ENCODE measurements at regions not wholly inside any gene's neighbourhood (a gene's known extent, or its start where the extent isn't known, plus 50 kb on each side); places are given as distances from the start of the nearest gene placed in this dataset.

DNA sequence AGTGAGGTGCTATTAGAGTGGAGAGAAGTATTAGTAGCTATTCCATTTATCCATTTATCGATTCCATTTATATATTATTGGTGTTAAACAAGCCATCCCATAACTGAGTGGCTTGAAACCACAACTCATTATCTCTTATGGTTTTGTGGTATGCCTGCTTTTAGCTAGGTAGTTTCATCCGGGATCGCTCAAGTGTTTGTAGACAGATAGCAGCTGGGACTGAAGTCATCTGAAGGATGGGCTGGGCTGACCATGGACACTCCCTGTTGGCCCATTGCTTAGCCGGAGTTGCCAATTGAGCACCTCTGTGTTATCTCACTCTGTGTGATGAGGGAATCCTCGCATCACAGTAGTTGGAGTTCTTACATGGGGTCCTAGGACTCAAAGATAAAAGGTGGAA is 622.5 kb downstream of the PLA2G4A start:
- Histone ChIP-seq H2BK5ac (ENCODE audit: low read depth, low read length, poor library complexity) (no peak overlapping the region), H3K27ac (ENCODE audit: low read depth, low read length) (no peak overlapping the region), H3K9ac (ENCODE audit: low read length) (no peak overlapping the region), H3K79me2 (ENCODE audit: control insufficient read depth, insufficient read depth, low read length, poor library complexity) (no peaks in the 10 kb centered on the region), H3K14ac (ENCODE audit: low read length) (no peak overlapping the region), H3K23ac (ENCODE audit: low read length) (no peak overlapping the region), H3K4ac (ENCODE audit: low read depth, low read length) (no peak overlapping the region), H3K4me1 (ENCODE audit: control insufficient read depth in 1 of 2, insufficient read depth in 2 of 2, low read length in 2 of 2) (no peaks in the 10 kb centered on the region), H3K79me1 (ENCODE audit: low read length) (no peaks in the 10 kb centered on the region), H2BK12ac (ENCODE audit: low read length) (no peak overlapping the region), H2AK5ac (ENCODE audit: low read length) (no peak overlapping the region), H4K12ac (ENCODE audit: low read depth, low read length) (no peak overlapping the region), H2AFZ (ENCODE audit: insufficient read depth, low read length, poor library complexity) (no peak overlapping the region), H2BK120ac (ENCODE audit: insufficient read depth, low read length, poor library complexity) (no peak overlapping the region), H4K8ac (ENCODE audit: low read depth, low read length) (no peak overlapping the region), H3K27me3 (ENCODE audit: insufficient read depth, low read length) (no peaks in the 10 kb centered on the region), H4K91ac (ENCODE audit: low read depth, low read length) (no peak overlapping the region), H3K4me2 (ENCODE audit: low read length) (no peak overlapping the region), H3K36me3 (ENCODE audit: control insufficient read depth in 1 of 2, insufficient read depth in 2 of 2, low read length in 2 of 2) (no peaks in the 10 kb centered on the region), H3K18ac (ENCODE audit: low read length) (no peak overlapping the region), H3K4me3 (ENCODE audit: low read depth, low read length) (no peak overlapping the region), H3K9me3 (ENCODE audit: insufficient read depth, low read depth, low read length) (no peaks in the 10 kb centered on the region)
- no peak for DNase-seq
- no CpG with 5 or more reads among the region's 5 CpGs for WGBS (ENCODE audit: extremely low coverage, insufficient coverage, insufficient read length)

DNA sequence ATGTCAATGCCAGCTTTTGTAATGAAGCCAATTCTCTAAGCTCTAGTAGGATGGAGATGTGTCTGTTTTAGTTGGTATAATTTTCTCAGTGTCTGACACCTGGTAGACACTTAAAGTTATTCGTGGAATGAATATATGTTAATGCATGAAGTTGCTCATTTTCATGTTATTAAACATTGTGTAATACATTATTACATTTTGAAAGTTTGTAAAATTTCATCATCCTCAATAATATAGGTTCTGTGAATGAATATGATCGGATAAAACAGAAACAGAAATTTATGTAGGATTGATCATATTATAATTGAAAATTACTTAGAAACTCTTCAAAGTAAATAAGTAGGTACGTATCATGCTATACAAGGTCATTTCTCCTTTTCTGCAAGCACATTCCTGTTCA is 625.3 kb downstream of the PLA2G4A start:
- Histone ChIP-seq H2BK12ac (ENCODE audit: low read length) (no peak overlapping the region), H4K12ac (ENCODE audit: low read depth, low read length) (no peak overlapping the region), H3K4me2 (ENCODE audit: low read length) (no peak overlapping the region), H3K79me1 (ENCODE audit: low read length) (no peaks in the 10 kb centered on the region), H3K18ac (ENCODE audit: low read length) (no peak overlapping the region), H3K4ac (ENCODE audit: low read depth, low read length) (no peak overlapping the region), H3K36me3 (ENCODE audit: control insufficient read depth in 1 of 2, insufficient read depth in 2 of 2, low read length in 2 of 2) (no peaks in the 10 kb centered on the region), H3K27ac (ENCODE audit: low read depth, low read length) (no peak overlapping the region), H2BK5ac (ENCODE audit: low read depth, low read length, poor library complexity) (no peak overlapping the region), H2BK120ac (ENCODE audit: insufficient read depth, low read length, poor library complexity) (no peak overlapping the region), H3K9ac (ENCODE audit: low read length) (no peak overlapping the region), H2AFZ (ENCODE audit: insufficient read depth, low read length, poor library complexity) (no peak overlapping the region), H3K79me2 (ENCODE audit: control insufficient read depth, insufficient read depth, low read length, poor library complexity) (no peaks in the 10 kb centered on the region), H3K4me1 (ENCODE audit: control insufficient read depth in 1 of 2, insufficient read depth in 2 of 2, low read length in 2 of 2) (no peaks in the 10 kb centered on the region), H4K91ac (ENCODE audit: low read depth, low read length) (no peak overlapping the region), H3K23ac (ENCODE audit: low read length) (no peak overlapping the region), H3K9me3 (ENCODE audit: insufficient read depth, low read depth, low read length) (no peaks in the 10 kb centered on the region), H3K14ac (ENCODE audit: low read length) (no peak overlapping the region), H2AK5ac (ENCODE audit: low read length) (no peak overlapping the region), H4K8ac (ENCODE audit: low read depth, low read length) (no peak overlapping the region), H3K4me3 (ENCODE audit: low read depth, low read length) (no peak overlapping the region), H3K27me3 (ENCODE audit: insufficient read depth, low read length) (no peaks in the 10 kb centered on the region)
- whole genome bisulfite sequencing (ENCODE audit: extremely low coverage, insufficient coverage, insufficient read length): no CpG with 5 or more reads among the region's 3 CpGs
- no peak for DNase-seq

DNA sequence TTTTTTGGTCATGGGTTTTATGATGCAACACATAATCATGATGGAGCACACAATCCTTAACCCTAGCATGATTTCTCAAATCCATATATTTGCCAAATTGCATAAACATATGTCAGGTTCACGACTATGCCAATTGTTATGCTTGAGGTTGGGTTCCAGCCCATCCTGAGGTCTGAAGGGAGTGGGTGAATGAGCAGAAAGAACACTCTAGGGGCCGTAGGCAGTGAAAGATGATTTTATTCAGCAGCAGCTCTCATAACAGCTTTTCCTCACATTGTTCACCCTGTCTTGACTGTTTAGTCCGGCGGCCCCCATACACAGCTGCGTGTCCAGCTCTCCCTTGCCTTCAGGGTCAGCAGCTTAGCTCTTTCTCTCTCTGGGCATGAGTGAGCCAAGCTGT is 627.7 kb downstream of the PLA2G4A start:
- Histone ChIP-seq H2AK5ac (ENCODE audit: low read length) (no peak overlapping the region), H3K4me1 (ENCODE audit: control insufficient read depth in 1 of 2, insufficient read depth in 2 of 2, low read length in 2 of 2) (no peaks in the 10 kb centered on the region)
- DNase-seq: no peak

DNA sequence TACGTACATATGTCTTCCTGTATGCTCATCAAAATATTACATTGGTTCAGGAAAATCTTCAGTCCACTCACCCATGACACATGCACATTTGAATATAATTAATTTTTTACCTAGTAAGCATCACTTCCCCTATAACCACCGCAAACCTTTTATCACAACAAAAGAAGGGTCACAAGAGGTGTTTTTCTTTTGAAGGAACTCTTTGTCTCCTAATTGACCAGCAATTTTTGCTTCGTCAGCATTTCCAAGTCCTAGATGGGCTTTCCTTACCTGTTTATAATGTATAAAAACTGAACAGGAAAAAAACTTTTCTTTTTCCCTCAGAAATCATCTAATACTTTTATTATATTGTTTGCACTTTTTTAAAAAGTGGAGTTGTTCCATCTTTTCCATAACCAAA is 631.3 kb downstream of the PLA2G4A start:
- H3K79me1 ChIP-seq (ENCODE audit: low read length): no peaks in the 10 kb centered on the region
- no peaks in the 10 kb centered on the region for H3K79me2 ChIP-seq (ENCODE audit: control insufficient read depth, insufficient read depth, low read length, poor library complexity)
- H3K9me3 ChIP-seq (ENCODE audit: insufficient read depth, low read depth, low read length): peaks cover under 1% of the 10 kb centered on the region
- H3K18ac ChIP-seq (ENCODE audit: low read length): no peak overlapping the region
- H3K4me3 ChIP-seq (ENCODE audit: low read depth, low read length): no peak overlapping the region
- no peak overlapping the region for H3K23ac ChIP-seq (ENCODE audit: low read length)
- no peak overlapping the region for H2AK5ac ChIP-seq (ENCODE audit: low read length)
- H2AFZ ChIP-seq (ENCODE audit: insufficient read depth, low read length, poor library complexity): no peak overlapping the region
- H4K8ac ChIP-seq (ENCODE audit: low read depth, low read length): no peak overlapping the region
- no peak overlapping the region for H4K12ac ChIP-seq (ENCODE audit: low read depth, low read length)
- no peak overlapping the region for H4K91ac ChIP-seq (ENCODE audit: low read depth, low read length)
- no peak overlapping the region for H3K9ac ChIP-seq (ENCODE audit: low read length)
- H3K36me3 ChIP-seq (ENCODE audit: control insufficient read depth in 1 of 2, insufficient read depth in 2 of 2, low read length in 2 of 2): no peaks in the 10 kb centered on the region
- H3K27me3 ChIP-seq (ENCODE audit: insufficient read depth, low read length): no peaks in the 10 kb centered on the region
- no peak overlapping the region for H2BK120ac ChIP-seq (ENCODE audit: insufficient read depth, low read length, poor library complexity)
- no peak overlapping the region for H3K4me2 ChIP-seq (ENCODE audit: low read length)
- H3K4ac ChIP-seq (ENCODE audit: low read depth, low read length): no peak overlapping the region
- no peak overlapping the region for H3K14ac ChIP-seq (ENCODE audit: low read length)
- H3K4me1 ChIP-seq (ENCODE audit: control insufficient read depth in 1 of 2, insufficient read depth in 2 of 2, low read length in 2 of 2): no peaks in the 10 kb centered on the region
- WGBS (ENCODE audit: extremely low coverage, insufficient coverage, insufficient read length): no CpG with 5 or more reads among the region's 3 CpGs
- no peak for DNase-seq
- H2BK5ac ChIP-seq (ENCODE audit: low read depth, low read length, poor library complexity): no peak overlapping the region
- no peak overlapping the region for H3K27ac ChIP-seq (ENCODE audit: low read depth, low read length)
- no peak overlapping the region for H2BK12ac ChIP-seq (ENCODE audit: low read length)

More for the DNA sequence above, 627.7 kb downstream of the PLA2G4A start:
- Histone ChIP-seq H3K4me2 (ENCODE audit: low read length) (no peak overlapping the region), H3K27ac (ENCODE audit: low read depth, low read length) (no peak overlapping the region), H2AFZ (ENCODE audit: insufficient read depth, low read length, poor library complexity) (no peak overlapping the region), H3K9ac (ENCODE audit: low read length) (no peak overlapping the region), H2BK120ac (ENCODE audit: insufficient read depth, low read length, poor library complexity) (no peak overlapping the region), H3K4ac (ENCODE audit: low read depth, low read length) (no peak overlapping the region), H3K18ac (ENCODE audit: low read length) (no peak overlapping the region), H2BK12ac (ENCODE audit: low read length) (no peak overlapping the region), H3K79me1 (ENCODE audit: low read length) (no peaks in the 10 kb centered on the region), H3K79me2 (ENCODE audit: control insufficient read depth, insufficient read depth, low read length, poor library complexity) (no peaks in the 10 kb centered on the region), H4K91ac (ENCODE audit: low read depth, low read length) (no peak overlapping the region), H3K14ac (ENCODE audit: low read length) (no peak overlapping the region), H3K36me3 (ENCODE audit: control insufficient read depth in 1 of 2, insufficient read depth in 2 of 2, low read length in 2 of 2) (no peaks in the 10 kb centered on the region), H4K12ac (ENCODE audit: low read depth, low read length) (no peak overlapping the region), H2BK5ac (ENCODE audit: low read depth, low read length, poor library complexity) (no peak overlapping the region), H3K9me3 (ENCODE audit: insufficient read depth, low read depth, low read length) (no peaks in the 10 kb centered on the region), H3K23ac (ENCODE audit: low read length) (no peak overlapping the region), H3K27me3 (ENCODE audit: insufficient read depth, low read length) (no peaks in the 10 kb centered on the region), H3K4me3 (ENCODE audit: low read depth, low read length) (no peak overlapping the region), H4K8ac (ENCODE audit: low read depth, low read length) (no peak overlapping the region)
- WGBS (ENCODE audit: extremely low coverage, insufficient coverage, insufficient read length): no CpG with 5 or more reads among the region's 5 CpGs

Data from trophoblast cell (in vitro differentiated cells and primary cell).